Fibroblast of pulmonary artery (primary cell): ENCODE measurements at regions not wholly inside any gene's neighbourhood (a gene's known extent, or its start where the extent isn't known, plus 50 kb on each side); places are given as distances from the start of the nearest gene placed in this dataset.

Experiments used
- DNase-seq: peaks from one replicate; pipeline ENCODE4 v3.0.0-alpha.2; 2010; ENCODE audit warnings: low read depth
- H3K4me3 ChIP-seq: replicated peaks from 2 replicates; pipeline ENCODE4 v1.5.1; 2011; ENCODE audit warnings: low read depth, mild to moderate bottlenecking, control low read depth, low read length, moderate library complexity
- CTCF ChIP-seq: IDR thresholded peaks from 2 replicates; pipeline ENCODE4 v1.5.1; 2011; ENCODE audit warnings: mild to moderate bottlenecking, control low read depth, low read length, inconsistent platforms; ENCODE audit errors: missing control alignments

GRCh38 chr15:58279654-58280053 lies 141.5 kb downstream of the AQP9 start:
- no peak overlapping the region for H3K4me3 ChIP-seq

GRCh38 chr15:58282060-58282708 lies 144.0 kb downstream of the AQP9 start:
- no peak overlapping the region for H3K4me3 ChIP-seq
- no peak for TF ChIP-seq CTCF
- no peak for DNase-seq

More at GRCh38 chr15:58279654-58280053, 141.5 kb downstream of the AQP9 start:
- DNase-seq = no peak
- TF ChIP-seq CTCF = no peak

GRCh38 chr15:58283302-58283701 lies 145.1 kb downstream of the AQP9 start:
- DNase-seq = no peak
- H3K4me3 ChIP-seq = no peak overlapping the region
- TF ChIP-seq CTCF = no peak

DNA sequence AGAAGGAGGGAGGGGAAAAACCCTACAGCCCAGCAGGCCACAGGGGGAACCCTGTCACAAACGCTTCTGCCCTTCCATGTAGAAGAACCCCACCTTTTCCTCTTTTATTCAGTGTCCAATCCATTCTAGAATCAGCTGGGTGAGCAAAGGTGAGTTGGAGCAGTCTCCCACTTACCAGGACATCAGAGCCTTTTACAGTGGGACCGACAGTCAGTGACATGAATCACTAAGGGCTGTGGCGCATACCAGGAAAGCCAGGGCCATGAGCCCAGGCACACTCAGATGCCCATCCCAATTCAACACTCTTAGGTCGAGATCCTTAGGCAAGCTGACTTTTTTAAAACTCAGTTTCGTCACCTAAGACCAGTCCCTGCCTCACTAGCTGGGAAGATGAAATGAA lies 146.1 kb downstream of the AQP9 start:
- no peak for DNase-seq
- TF ChIP-seq CTCF = no peak
- H3K4me3 ChIP-seq = no peak overlapping the region

DNA sequence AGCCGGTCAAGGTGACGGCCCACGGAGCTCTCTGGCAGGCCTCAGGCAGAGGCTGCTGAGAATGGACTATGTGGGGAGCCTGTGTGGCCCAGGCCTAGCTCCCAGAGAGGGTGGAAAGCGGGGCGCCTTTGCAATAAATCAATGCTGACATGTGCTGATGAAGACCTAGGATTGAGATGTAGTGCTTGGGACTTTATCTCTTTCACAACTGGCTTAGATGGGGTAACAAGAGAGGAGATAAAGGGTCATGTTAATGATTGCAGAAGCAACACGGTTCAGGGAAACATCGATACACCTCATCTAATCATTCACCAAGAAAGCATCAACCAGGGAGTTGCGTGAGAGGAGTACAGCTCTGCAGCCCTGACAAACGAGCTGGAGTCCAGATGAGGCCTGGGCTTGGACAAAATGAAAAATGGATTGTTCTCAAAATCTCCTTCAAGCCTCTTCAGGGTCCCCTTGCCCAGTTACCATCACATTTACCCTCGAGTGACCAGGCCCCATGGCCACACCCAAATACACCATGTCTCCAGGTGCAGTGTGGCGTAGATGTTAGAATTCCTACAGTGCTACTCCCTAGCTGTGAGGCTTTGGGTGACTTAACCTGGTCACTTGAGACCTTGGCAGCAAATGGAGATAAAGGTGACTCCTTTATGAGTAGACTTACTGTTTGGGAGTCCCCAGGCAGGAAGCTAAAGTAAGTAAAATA lies 146.4 kb upstream of the LIPC start:
- no peak overlapping the region for H3K4me3 ChIP-seq
- TF ChIP-seq CTCF = no peak
- DNase-seq = no peak

GRCh38 chr15:58285921-58286278 lies 145.9 kb upstream of the LIPC start:
- no peak for DNase-seq
- H3K4me3 ChIP-seq = no peak overlapping the region
- no peak for TF ChIP-seq CTCF

DNA sequence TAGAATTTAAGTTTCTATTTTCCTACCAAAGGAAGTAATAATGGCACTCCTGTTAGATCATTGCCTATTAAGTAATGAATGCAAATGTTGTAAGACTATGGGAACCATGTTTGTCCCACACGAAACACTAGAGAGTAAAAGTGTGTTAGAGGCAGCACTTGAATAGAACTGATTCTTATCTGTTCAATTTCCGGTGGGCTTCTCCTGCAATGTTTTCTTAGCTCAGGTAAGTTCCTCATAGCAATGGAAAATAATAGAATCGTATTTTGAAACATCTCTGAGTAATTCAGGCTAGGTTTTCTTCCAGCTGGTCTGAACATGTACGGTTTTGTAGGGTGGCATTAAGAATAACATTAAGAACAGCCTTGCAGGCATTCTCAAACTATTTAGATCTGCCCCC lies 145.3 kb upstream of the LIPC start:
- no peak for TF ChIP-seq CTCF
- no peak for DNase-seq
- H3K4me3 ChIP-seq = no peak overlapping the region
